A673 (cell line): ENCODE measurements at regions not wholly inside any gene's neighbourhood (a gene's known extent, or its start where the extent isn't known, plus 50 kb on each side); places are given as distances from the start of the nearest gene placed in this dataset.

ENCODE experiments used
- BruUV-seq: library from RNA; stranded (reverse); fragments of 400-500 nt; replicated peaks from 2 replicates; lab custom pipeline; 2021; lab: Mats Ljungman, UMichigan
- CTCF ChIA-PET: fragments of 300-600 bp; sonication (Branson Sonifier 250); formaldehyde crosslinking; loops from one replicate; lab custom pipeline; 2022; ENCODE audit warnings: antibody characterized with exemption; lab: Charles Lee
- POLR2A ChIA-PET: fragments of 300-600 bp; sonication (Branson Sonifier 250); formaldehyde crosslinking; loops from one replicate; lab custom pipeline; 2022; ENCODE audit warnings: antibody characterized with exemption; ENCODE audit not compliant: low non-redundant PET; lab: Charles Lee
- DNase-seq: peaks from one replicate; pipeline ENCODE4 v3.0.0-alpha.2; 2015; ENCODE audit warnings: low spot score
- H3K27ac ChIP-seq: fragments of 200-600 bp; sonication (generic); 2 replicates; pipeline ENCODE4 v1.5.1; 2016; ENCODE audit warnings: mixed run types, low read depth, mild to moderate bottlenecking, mixed read lengths, antibody characterized with exemption, low read length; ENCODE audit not compliant: poor library complexity, severe bottlenecking
- H3K27me3 ChIP-seq: fragments of 200-600 bp; sonication (generic); replicated peaks from 2 replicates; pipeline ENCODE4 v1.6.1; 2017; ENCODE audit warnings: mixed run types, low read depth, mild to moderate bottlenecking, mixed read lengths, antibody characterized with exemption, low read length; ENCODE audit not compliant: insufficient read depth, poor library complexity
- H3K36me3 ChIP-seq: fragments of 200-600 bp; sonication (generic); 2 replicates; pipeline ENCODE4 v1.6.1; 2016; ENCODE audit warnings: mixed run types, mild to moderate bottlenecking, mixed read lengths, antibody characterized with exemption, low read length; ENCODE audit not compliant: insufficient read depth, poor library complexity, severe bottlenecking
- H3K4me1 ChIP-seq: fragments of 200-600 bp; sonication (generic); 2 replicates; pipeline ENCODE4 v1.6.1; 2017; ENCODE audit warnings: mixed run types, mild to moderate bottlenecking, mixed read lengths, antibody characterized with exemption, low read length; ENCODE audit not compliant: insufficient read depth, poor library complexity, severe bottlenecking
- H3K4me3 ChIP-seq: fragments of 200-600 bp; sonication (generic); 2 replicates; pipeline ENCODE4 v1.5.1; 2016; ENCODE audit warnings: low read depth, mixed run types, mild to moderate bottlenecking, mixed read lengths, low read length; ENCODE audit not compliant: poor library complexity, severe bottlenecking
- H3K9me3 ChIP-seq: fragments of 200-600 bp; sonication (generic); 2 replicates; pipeline ENCODE4 v1.6.1; 2016; ENCODE audit warnings: mixed run types, low read depth, mild to moderate bottlenecking, mixed read lengths, antibody characterized with exemption, low read length; ENCODE audit not compliant: poor library complexity, severe bottlenecking
- CTCF ChIP-seq: fragments of 300-800, 200-600 bp; sonication (generic); conservative IDR thresholded peaks from 2 replicates; pipeline ENCODE4 v1.5.1; 2017; ENCODE audit warnings: low read depth, mild to moderate bottlenecking, antibody characterized with exemption, low read length, moderate library complexity, mixed read lengths
- EZH2 ChIP-seq: fragments of 200-600 bp; sonication (generic); IDR thresholded peaks from 2 replicates; pipeline ENCODE4 v1.6.1; 2017; ENCODE audit warnings: borderline replicate concordance, low read depth, mild to moderate bottlenecking, mixed read lengths, antibody characterized with exemption, low read length; ENCODE audit not compliant: poor library complexity, severe bottlenecking
- intact Hi-C: fragments of 100-400 bp; cut with micrococcal nuclease; formaldehyde crosslinking; loops from one replicate; pipeline ENCODE4 v1.10.0; 2022; ENCODE audit not compliant: unreplicated experiment

DNA sequence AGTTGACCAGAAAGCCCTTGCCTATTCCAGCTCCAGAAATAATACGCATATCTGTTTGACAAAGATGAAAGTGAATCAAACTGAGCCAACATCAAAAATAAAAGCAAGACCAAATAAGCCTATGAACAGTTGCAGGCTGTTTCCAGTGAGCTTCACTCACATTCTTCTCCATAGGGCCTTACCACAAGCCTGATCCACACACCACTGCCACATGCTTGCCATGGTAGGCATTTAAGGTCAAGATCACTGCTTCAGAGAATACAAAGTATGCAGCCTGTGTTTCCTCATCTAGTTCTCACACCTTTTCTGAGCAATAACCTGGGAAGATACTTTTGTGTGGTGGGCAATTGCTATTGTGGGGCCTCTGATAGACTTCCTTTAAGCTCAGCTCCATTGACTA lies 1060.2 kb downstream of the CDH11 start:
- Histone ChIP-seq H3K9me3 (no peaks in the 10 kb centered on the region), H3K27me3 (no peaks in the 10 kb centered on the region), H3K27ac (no peak overlapping the region), H3K4me3 (no peak overlapping the region), H3K4me1 (no peaks in the 10 kb centered on the region), H3K36me3 (no peaks in the 10 kb centered on the region)
- no TSS peak for BruUV-seq
- intact Hi-C loops: no loop called here
- CTCF ChIA-PET: no interaction called here
- TF ChIP-seq CTCF (no peak), EZH2 (no peak)
- POLR2A ChIA-PET: no interaction called here
- DNase-seq: no peak

DNA sequence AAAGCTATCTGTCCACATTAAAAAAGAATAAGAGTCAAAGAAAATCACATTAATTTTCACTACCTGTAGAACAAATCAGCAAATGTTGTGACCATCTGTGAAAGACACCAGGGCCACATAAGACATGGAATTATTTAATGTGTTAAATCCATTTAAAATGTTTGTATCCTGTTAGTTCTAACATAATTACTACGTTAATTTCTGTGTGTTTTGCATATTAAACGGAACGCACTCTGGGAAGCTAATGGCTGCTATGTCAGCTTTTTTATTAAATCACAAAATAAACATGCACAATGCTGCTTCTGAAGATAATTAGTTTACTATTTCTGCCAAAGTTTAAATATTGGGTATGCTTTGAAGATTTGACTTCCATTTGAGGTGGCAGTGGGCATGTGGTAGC lies 1061.2 kb downstream of the CDH11 start:
- Histone ChIP-seq H3K4me1 (no peaks in the 10 kb centered on the region), H3K36me3 (no peaks in the 10 kb centered on the region), H3K27me3 (no peaks in the 10 kb centered on the region), H3K9me3 (no peaks in the 10 kb centered on the region), H3K27ac (no peak overlapping the region), H3K4me3 (no peak overlapping the region)
- no peak for TF ChIP-seq CTCF
- TF ChIP-seq EZH2: no peak
- CTCF ChIA-PET: no interaction called here
- POLR2A ChIA-PET: no interaction called here
- no TSS peak for BruUV-seq
- no peak for DNase-seq
- intact Hi-C loops: no loop called here

DNA sequence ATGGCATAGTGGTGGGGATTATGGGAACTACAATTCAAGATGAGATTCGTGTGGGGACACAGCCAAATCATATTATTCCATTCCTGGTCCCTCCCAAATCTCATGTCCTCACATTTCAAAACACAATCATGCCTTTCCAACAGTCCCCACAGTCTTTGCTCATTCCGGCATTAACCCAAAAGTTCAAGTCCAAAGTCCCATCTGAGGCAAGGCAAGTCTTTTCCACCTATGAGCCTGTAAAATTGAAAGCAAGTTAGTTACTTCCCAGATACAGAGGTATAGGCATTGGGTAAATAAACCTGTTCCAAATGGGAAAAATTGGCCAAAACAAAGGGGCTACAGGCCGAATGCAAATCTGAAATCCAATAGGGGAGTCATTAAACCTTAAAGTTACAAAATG lies 1063.2 kb downstream of the CDH11 start:
- ChIA-PET CTCF (no interaction called here), POLR2A (no interaction called here)
- intact Hi-C loops: no loop called here
- no TSS peak for BruUV-seq
- no peak overlapping the region for H3K4me3 ChIP-seq
- no peak for DNase-seq
- H3K27me3 ChIP-seq: no peaks in the 10 kb centered on the region
- H3K4me1 ChIP-seq: no peaks in the 10 kb centered on the region
- H3K27ac ChIP-seq: no peak overlapping the region
- H3K36me3 ChIP-seq: no peaks in the 10 kb centered on the region
- no peaks in the 10 kb centered on the region for H3K9me3 ChIP-seq
- no peak for TF ChIP-seq CTCF
- TF ChIP-seq EZH2: no peak
